H1 (cell line): ENCODE measurements at regions not wholly inside any gene's neighbourhood (a gene's known extent, or its start where the extent isn't known, plus 50 kb on each side); places are given as distances from the start of the nearest gene placed in this dataset.

Source experiments
- CEBPB ChIP-seq: IDR thresholded peaks from 2 replicates; pipeline ENCODE4 v1.6.1; 2012; ENCODE audit warnings: low read depth, low read length
- CHD2 ChIP-seq: IDR thresholded peaks from 2 replicates; pipeline ENCODE4 v1.6.1; 2012; ENCODE audit warnings: low read length, improper control_type of control experiment
- CREB1 ChIP-seq: IDR thresholded peaks from 2 replicates; pipeline ENCODE4 v1.6.1; 2012; ENCODE audit warnings: inconsistent platforms
- PHF8 ChIP-seq: fragments of 200-600 bp; sonication (generic); conservative IDR thresholded peaks from 2 replicates; pipeline ENCODE4 v1.7.1; 2012; ENCODE audit warnings: low read depth, mild to moderate bottlenecking, inconsistent platforms, low read length, moderate library complexity
- SUZ12 ChIP-seq: fragments of 200-600 bp; sonication (generic); IDR thresholded peaks from 2 replicates; pipeline ENCODE4 v1.6.1; 2012; ENCODE audit warnings: mild to moderate bottlenecking, inconsistent platforms, low read length, moderate library complexity, mixed read lengths

- TF ChIP-seq CHD2 (no peak), CEBPB (no peak), PHF8 (no peak), SUZ12 (no peak), CREB1 (no peak)
Observed at GRCh38 chr7:156116514-156117215, 304.4 kb upstream of the SHH start (continued).
